ENCODE measurements at regions not wholly inside any gene's neighbourhood (a gene's known extent, or its start where the extent isn't known, plus 50 kb on each side); places are given as distances from the start of the nearest gene placed in this dataset.
A peak's percentile ranks its signal among the peaks of the same experiment; 100 is the strongest.

DNA sequence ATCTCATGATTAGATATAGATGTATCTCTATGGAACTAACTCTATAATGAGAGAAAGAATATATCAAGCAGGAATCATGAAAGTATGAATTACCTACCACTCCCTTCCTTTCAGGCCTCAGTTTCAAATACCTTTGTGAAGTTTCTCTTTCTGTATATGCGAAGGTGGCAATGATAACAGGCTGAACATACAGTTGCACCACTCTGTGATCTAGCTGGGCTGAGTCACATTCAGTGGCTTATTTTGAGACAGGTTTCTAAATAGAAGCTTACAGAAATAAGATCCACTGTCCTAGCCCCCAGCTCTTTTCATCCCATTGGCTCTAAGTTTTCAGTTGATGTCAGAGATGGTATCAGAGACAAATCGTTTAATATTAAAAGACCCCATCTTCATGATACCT lies 662.0 kb downstream of the SLITRK1 start:
- Histone ChIP-seq H2BK20ac (ENCODE audit: low read depth, low read length) (peak overlapping the region; percentile 89), H4K8ac (ENCODE audit: low read depth in 2 of 2, low read length in 2 of 2) (peak overlapping the region in 1 of 2 experiments; percentile 72; a peak in 1 of 4 replicates), H3K4me1 (ENCODE audit: control insufficient read depth, insufficient read depth, low read length) (peaks cover 13% of the 10 kb centered on the region; the same call in 1 of the 2 replicates), H3K27me3 (ENCODE audit: control insufficient read depth, insufficient read depth, low read length) (no peaks in the 10 kb centered on the region), H2BK15ac (ENCODE audit: low read depth, low read length) (no peak overlapping the region; the same call in 2 of the 3 replicates), H3K18ac (ENCODE audit: low read depth, low read length) (no peak overlapping the region), H3K9ac (ENCODE audit: low read depth, low read length) (no peak overlapping the region), H3K9me1 (ENCODE audit: insufficient read depth, low read length) (peaks cover 2% of the 10 kb centered on the region; the same call in 1 of the 2 replicates), H2AFZ (replicated peaks; ENCODE audit: low read length, poor library complexity) (no peak overlapping the region), H2BK5ac (ENCODE audit: low read depth, low read length, poor library complexity, severe bottlenecking) (peak overlapping the region; percentile 79), H3K27ac (ENCODE audit: insufficient read depth, low read length) (no peak overlapping the region), H3K9me3 (ENCODE audit: control insufficient read depth, insufficient read depth, low read length) (no peaks in the 10 kb centered on the region), H4K91ac (ENCODE audit: insufficient read depth, low read depth, low read length) (no peak overlapping the region), H4K5ac (ENCODE audit: low read depth, low read length) (no peak overlapping the region), H2AK9ac (replicated peaks; ENCODE audit: low read depth, low read length, poor library complexity) (no peak overlapping the region), H3K56ac (ENCODE audit: extremely low read depth, insufficient read depth, low read length) (no peak overlapping the region), H3K79me1 (ENCODE audit: low read depth in 1 of 2, low read length in 2 of 2) (no peaks in the 10 kb centered on the region), H3K4ac (ENCODE audit: low read depth, low read length) (peak overlapping the region; percentile 43; the same call in 1 of the 2 replicates), H3K23ac (ENCODE audit: low read depth, low read length) (no peak overlapping the region), H2AK5ac (ENCODE audit: low read depth, low read length) (no peak overlapping the region), H3K36me3 (ENCODE audit: control insufficient read depth, insufficient read depth, low read length) (no peaks in the 10 kb centered on the region), H3K4me2 (ENCODE audit: low read depth, low read length) (no peak overlapping the region), H3K4me3 (ENCODE audit: insufficient read depth, low read depth, low read length) (no peak overlapping the region), H2BK120ac (ENCODE audit: low read depth, low read length) (peak overlapping the region; percentile 48), H4K20me1 (ENCODE audit: insufficient read depth, low read length) (no peaks in the 10 kb centered on the region), H3K14ac (replicated peaks; ENCODE audit: low read depth, low read length) (no peak overlapping the region)
- ChIA-PET CTCF (no interaction called here), POLR2A (ENCODE audit: unreplicated experiment) (no interaction called here)
- BruUV-seq (replicated peaks): no TSS peak
- ATAC-seq (ENCODE audit: low read depth) (no peak), DNase-seq (peak; percentile 51)
- peak; percentile 40 for TF ChIP-seq CEBPB (IDR thresholded peaks at IDR 0.05; ENCODE audit: low read depth, low read length)
- no peak for TF ChIP-seq CHD1 (IDR thresholded peaks at IDR 0.05; ENCODE audit: low read depth, low read length)
- in situ Hi-C loops (cut with MboI; ENCODE audit: low sequenced_read_pairs): no loop called here
- no CpG with 5 or more reads among the region's 2 CpGs for WGBS, 2 experiments (ENCODE audit: extremely low coverage in 2 of 2, insufficient read length in 1 of 2)
- dilution Hi-C loops (cut with HindIII; ENCODE audit: low sequenced_read_pairs, unreplicated experiment): no loop called here
- intact Hi-C loops (cut with micrococcal nuclease): no loop called here

Data from IMR-90 (cell line).